Lower leg skin (tissue), 3 donors: ENCODE measurements at regions not wholly inside any gene's neighbourhood (a gene's known extent, or its start where the extent isn't known, plus 50 kb on each side); places are given as distances from the start of the nearest gene placed in this dataset.

Source experiments
- POLR2A ChIP-seq, 2 donors: fragments of 450-650 bp; IDR thresholded peaks; one replicate each; pipeline ENCODE4 v1.6.1; 2016 to 2017; ENCODE audit warnings: antibody characterized with exemption in 2 of 2, mild to moderate bottlenecking in 1 of 2, moderate library complexity in 1 of 2
- TF ChIP-seq, protein P1 (sequence below), 3 donors: fragments of 450-650 bp; IDR thresholded peaks; one replicate each; pipeline ENCODE4 v1.5.1; 2016; ENCODE audit warnings: antibody characterized with exemption in 3 of 3, mild to moderate bottlenecking in 3 of 3, moderate library complexity in 2 of 3

- TF ChIP-seq POLR2A (IDR thresholded peaks at IDR 0.05) = no peak
- TF ChIP-seq, protein P1, sequence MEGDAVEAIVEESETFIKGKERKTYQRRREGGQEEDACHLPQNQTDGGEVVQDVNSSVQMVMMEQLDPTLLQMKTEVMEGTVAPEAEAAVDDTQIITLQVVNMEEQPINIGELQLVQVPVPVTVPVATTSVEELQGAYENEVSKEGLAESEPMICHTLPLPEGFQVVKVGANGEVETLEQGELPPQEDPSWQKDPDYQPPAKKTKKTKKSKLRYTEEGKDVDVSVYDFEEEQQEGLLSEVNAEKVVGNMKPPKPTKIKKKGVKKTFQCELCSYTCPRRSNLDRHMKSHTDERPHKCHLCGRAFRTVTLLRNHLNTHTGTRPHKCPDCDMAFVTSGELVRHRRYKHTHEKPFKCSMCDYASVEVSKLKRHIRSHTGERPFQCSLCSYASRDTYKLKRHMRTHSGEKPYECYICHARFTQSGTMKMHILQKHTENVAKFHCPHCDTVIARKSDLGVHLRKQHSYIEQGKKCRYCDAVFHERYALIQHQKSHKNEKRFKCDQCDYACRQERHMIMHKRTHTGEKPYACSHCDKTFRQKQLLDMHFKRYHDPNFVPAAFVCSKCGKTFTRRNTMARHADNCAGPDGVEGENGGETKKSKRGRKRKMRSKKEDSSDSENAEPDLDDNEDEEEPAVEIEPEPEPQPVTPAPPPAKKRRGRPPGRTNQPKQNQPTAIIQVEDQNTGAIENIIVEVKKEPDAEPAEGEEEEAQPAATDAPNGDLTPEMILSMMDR (IDR thresholded peaks at IDR 0.05) = no peak
Observed at GRCh38 chr11:90286640-90287039, 63.8 kb upstream of the CHORDC1 start.
